Stomach (tissue), 4 donors: ENCODE measurements at regions not wholly inside any gene's neighbourhood (a gene's known extent, or its start where the extent isn't known, plus 50 kb on each side); places are given as distances from the start of the nearest gene placed in this dataset.

ENCODE experiments used
- EP300 ChIP-seq: sonication (generic); formaldehyde crosslinking; IDR thresholded peaks from one replicate; pipeline ENCODE4 v1.6.1; 2017; ENCODE audit warnings: antibody characterized with exemption
- POLR2A ChIP-seq, 4 donors: fragments of 450-650 bp; IDR thresholded peaks; one replicate each; pipeline ENCODE4 v1.6.1; 2016; ENCODE audit warnings: antibody characterized with exemption in 4 of 4, control low read depth in 2 of 4, mild to moderate bottlenecking in 1 of 4, moderate library complexity in 1 of 4
- TF ChIP-seq, protein P1 (sequence below), 7 experiments: fragments of 450-650 bp in 4 of 7; fragments of 200-600 bp in 3 of 7; sonication (generic) in 3 of 7; IDR thresholded peaks; one replicate each; pipeline ENCODE4 v1.5.1; 2016 to 2019; ENCODE audit warnings: antibody characterized with exemption in 7 of 7, control low read depth in 2 of 7, mild to moderate bottlenecking in 1 of 7

DNA sequence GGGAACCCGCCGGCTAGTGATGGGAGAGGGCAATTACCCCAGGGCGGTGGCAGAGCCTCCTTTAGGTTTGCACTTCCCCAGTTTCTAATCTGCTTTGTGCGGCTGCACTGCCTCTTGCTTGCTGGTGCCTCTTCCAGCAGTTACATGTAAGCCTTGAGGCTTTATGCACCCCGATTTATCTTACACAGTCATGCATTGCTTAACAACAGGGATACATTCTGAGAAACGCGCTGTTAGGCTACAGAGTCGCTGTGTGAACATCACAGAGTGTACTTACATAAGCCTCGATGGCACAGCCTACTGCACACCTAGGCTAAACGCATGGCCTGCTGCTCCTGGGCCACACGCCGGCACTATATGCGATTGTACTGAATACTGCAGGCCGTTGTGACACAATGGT lies 155.6 kb upstream of the MKI67 start:
- TF ChIP-seq POLR2A (IDR thresholded peaks at IDR 0.05) (no peak), EP300 (no peak)
- TF ChIP-seq, protein P1, sequence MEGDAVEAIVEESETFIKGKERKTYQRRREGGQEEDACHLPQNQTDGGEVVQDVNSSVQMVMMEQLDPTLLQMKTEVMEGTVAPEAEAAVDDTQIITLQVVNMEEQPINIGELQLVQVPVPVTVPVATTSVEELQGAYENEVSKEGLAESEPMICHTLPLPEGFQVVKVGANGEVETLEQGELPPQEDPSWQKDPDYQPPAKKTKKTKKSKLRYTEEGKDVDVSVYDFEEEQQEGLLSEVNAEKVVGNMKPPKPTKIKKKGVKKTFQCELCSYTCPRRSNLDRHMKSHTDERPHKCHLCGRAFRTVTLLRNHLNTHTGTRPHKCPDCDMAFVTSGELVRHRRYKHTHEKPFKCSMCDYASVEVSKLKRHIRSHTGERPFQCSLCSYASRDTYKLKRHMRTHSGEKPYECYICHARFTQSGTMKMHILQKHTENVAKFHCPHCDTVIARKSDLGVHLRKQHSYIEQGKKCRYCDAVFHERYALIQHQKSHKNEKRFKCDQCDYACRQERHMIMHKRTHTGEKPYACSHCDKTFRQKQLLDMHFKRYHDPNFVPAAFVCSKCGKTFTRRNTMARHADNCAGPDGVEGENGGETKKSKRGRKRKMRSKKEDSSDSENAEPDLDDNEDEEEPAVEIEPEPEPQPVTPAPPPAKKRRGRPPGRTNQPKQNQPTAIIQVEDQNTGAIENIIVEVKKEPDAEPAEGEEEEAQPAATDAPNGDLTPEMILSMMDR (IDR thresholded peaks at IDR 0.05) = no peak
